ENCODE measurements at regions not wholly inside any gene's neighbourhood (a gene's known extent, or its start where the extent isn't known, plus 50 kb on each side); places are given as distances from the start of the nearest gene placed in this dataset.

DNA sequence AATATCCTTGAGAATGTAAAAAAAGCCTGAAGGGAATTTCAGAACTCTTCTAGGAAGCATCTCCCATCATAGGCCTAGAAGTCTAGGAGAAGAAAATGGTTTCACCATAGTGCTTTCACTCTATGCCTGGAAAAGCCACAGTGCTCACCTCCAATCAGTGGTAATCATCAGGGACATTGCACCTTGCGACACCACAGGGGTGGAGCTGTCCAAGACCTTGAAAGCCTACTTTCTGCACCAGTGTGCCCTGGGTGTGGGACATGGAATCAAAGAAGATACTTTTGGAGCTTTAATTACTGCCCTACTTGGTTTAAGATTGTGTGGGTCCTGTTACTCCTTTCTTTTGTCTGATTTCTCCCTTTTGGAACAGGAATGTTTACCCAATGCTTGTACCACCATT is 146.8 kb upstream of the NDST4 start:
- intact Hi-C loops (cut with DNase I) = no loop called here
- Histone ChIP-seq H3K4me1 (no peaks in the 10 kb centered on the region), H3K27ac (no peak overlapping the region), H3K27me3 (no peaks in the 10 kb centered on the region), H3K36me3 (no peaks in the 10 kb centered on the region), H3K9me3 (no peaks in the 10 kb centered on the region), H3K4me3 (no peak overlapping the region)
- TF ChIP-seq, protein P1, sequence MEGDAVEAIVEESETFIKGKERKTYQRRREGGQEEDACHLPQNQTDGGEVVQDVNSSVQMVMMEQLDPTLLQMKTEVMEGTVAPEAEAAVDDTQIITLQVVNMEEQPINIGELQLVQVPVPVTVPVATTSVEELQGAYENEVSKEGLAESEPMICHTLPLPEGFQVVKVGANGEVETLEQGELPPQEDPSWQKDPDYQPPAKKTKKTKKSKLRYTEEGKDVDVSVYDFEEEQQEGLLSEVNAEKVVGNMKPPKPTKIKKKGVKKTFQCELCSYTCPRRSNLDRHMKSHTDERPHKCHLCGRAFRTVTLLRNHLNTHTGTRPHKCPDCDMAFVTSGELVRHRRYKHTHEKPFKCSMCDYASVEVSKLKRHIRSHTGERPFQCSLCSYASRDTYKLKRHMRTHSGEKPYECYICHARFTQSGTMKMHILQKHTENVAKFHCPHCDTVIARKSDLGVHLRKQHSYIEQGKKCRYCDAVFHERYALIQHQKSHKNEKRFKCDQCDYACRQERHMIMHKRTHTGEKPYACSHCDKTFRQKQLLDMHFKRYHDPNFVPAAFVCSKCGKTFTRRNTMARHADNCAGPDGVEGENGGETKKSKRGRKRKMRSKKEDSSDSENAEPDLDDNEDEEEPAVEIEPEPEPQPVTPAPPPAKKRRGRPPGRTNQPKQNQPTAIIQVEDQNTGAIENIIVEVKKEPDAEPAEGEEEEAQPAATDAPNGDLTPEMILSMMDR (IDR thresholded peaks at IDR 0.05) = no peak
- no peak for DNase-seq
- ATAC-seq = no peak

DNA sequence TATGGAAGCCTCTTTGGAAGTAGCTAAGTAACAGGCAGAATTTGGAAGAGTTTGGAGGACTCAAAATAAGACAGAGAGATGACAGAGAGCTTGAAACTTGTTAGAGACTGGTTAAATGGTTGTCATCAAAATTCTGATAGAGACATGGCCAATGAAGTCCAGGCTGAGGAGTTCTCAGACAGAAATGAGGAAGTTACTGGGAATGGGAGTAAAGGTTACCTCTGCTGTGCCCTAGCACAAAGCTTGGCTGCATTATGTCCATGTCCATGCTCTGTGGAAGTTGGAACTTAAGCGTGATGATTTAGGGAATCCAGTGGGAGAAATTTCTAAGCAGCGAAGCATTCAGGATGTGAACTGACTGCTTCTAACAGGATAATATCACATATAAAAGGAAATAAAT is 146.2 kb upstream of the NDST4 start:
- no peak for ATAC-seq
- intact Hi-C loops (cut with DNase I) = no loop called here
- H3K27ac ChIP-seq = no peak overlapping the region
- DNase-seq = no peak
- no peak overlapping the region for H3K4me3 ChIP-seq
- TF ChIP-seq, protein P1 (IDR thresholded peaks at IDR 0.05) = no peak
- no peaks in the 10 kb centered on the region for H3K9me3 ChIP-seq
- H3K4me1 ChIP-seq = no peaks in the 10 kb centered on the region
- no peaks in the 10 kb centered on the region for H3K27me3 ChIP-seq
- H3K36me3 ChIP-seq = no peaks in the 10 kb centered on the region

DNA sequence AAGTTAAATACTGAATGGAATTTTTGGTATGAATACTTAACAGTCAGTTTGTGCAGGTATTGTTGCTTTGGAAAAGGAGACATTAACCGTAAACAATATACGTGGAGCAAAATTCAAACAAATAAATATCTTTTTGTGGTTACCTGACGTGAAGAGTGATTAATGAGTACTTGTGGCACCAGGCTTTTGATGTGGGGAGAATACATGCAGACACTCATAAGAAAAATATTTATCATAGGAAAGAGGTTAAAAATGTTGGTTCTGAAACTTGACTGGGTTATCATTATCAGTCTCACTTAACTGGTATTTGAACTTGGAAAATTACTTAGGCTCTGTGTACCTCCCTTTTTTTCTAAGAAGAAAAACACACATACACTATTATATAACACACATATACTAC is 136.4 kb upstream of the NDST4 start:
- Histone ChIP-seq H3K36me3 (no peaks in the 10 kb centered on the region), H3K27me3 (no peaks in the 10 kb centered on the region), H3K27ac (no peak overlapping the region), H3K9me3 (no peaks in the 10 kb centered on the region), H3K4me3 (no peak overlapping the region), H3K4me1 (no peaks in the 10 kb centered on the region)
- DNase-seq = no peak
- no peak for ATAC-seq
- TF ChIP-seq, protein P1 (IDR thresholded peaks at IDR 0.05) = no peak
- intact Hi-C loops (cut with DNase I) = no loop called here

DNA sequence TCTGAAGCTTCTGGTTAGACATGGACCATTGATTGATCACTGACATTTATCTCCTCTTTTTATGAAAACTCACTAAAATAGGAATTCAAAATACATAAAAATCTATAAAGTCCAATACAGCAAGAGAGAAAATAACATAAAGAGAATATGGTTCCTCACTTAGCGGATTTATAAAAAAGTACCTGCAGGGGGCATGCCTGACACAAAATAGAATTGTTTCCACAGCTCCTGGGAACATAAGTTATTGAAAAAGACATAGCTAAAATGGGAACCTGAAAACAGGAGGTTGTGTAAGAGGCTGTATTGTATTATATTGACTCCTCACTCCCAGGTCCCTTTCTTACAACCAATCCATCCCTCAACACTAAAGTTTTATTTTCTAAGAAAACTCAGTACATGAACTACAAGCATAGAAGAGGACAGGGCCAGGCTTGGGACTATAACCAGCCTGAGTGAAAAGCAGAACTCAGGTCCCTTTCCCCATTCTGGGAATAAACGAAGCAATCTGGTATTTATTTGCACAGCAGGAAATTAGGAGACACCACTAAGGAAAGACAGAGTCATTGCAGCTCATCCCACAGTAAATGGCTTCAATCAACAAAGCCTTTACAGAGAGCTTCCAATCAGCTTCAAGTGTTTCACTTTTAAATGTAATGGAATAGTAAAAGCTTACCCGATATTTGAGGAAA is 121.1 kb upstream of the NDST4 start:
- intact Hi-C loops (cut with DNase I) = no loop called here
- Histone ChIP-seq H3K27me3 (no peaks in the 10 kb centered on the region), H3K4me3 (no peak overlapping the region), H3K36me3 (no peaks in the 10 kb centered on the region), H3K4me1 (no peaks in the 10 kb centered on the region), H3K9me3 (no peaks in the 10 kb centered on the region), H3K27ac (no peak overlapping the region)
- ATAC-seq (peak; percentile 61), DNase-seq (peak in 2 of 4 donors; percentile 1 to 13)
- TF ChIP-seq, protein P1 (IDR thresholded peaks at IDR 0.05) = no peak

DNA sequence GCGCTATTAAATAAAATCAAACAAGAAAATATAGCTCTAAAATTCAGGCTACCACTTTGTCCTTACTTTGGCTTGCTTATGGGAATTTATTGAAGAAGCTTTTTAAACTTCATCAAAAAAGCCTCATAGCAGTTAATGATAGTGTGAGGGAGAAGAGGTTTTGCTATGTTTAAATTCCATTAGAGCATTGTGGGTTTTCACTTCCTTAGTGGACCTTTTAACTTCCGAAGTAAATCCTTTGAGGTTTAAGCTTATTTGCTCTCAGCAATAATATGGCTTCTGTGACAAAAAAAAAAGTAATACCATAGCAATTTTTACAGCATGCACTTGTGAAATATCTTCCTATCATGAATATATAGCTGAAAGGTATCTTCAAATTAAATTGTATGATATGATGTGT is 120.2 kb upstream of the NDST4 start:
- H3K27ac ChIP-seq = no peak overlapping the region
- ATAC-seq = no peak
- intact Hi-C loops (cut with DNase I) = no loop called here

More for the DNA sequence above, 120.2 kb upstream of the NDST4 start:
- DNase-seq = no peak
- H3K4me1 ChIP-seq = no peaks in the 10 kb centered on the region
- no peaks in the 10 kb centered on the region for H3K27me3 ChIP-seq
- no peak overlapping the region for H3K4me3 ChIP-seq
- no peaks in the 10 kb centered on the region for H3K36me3 ChIP-seq
- TF ChIP-seq, protein P1 (IDR thresholded peaks at IDR 0.05) = no peak
- no peaks in the 10 kb centered on the region for H3K9me3 ChIP-seq

Measured in left lung (tissue), 4 donors.